ENCODE measurements at regions not wholly inside any gene's neighbourhood (a gene's known extent, or its start where the extent isn't known, plus 50 kb on each side); places are given as distances from the start of the nearest gene placed in this dataset.
"Not testable (repeated sequence)": the region's sequence is repeated elsewhere in the genome, so short reads cannot be mapped to it uniquely, and the experiment has no call there.

DNA sequence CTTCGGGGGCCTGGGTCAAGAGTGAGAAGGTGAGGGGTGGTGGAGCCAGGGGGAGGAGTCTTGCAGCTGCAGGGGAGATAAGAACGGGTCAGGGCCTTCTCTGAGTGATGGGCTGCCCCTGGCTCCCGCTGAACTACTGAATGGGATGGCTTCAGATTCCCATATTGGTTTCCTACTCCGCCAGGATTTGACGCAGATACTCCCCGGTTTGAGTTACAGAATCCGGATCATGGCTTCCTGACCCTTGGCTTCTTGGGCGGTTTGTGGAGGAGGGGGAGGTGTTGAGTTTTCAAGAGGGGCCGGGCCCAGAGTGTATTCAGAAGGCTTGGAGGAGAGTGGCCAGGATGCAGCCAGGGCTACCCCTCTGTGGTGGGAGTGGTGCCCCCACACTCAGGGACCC, 119.9 kb upstream of the ATP2B2 start:
- DNase-seq (ENCODE audit: low read depth in 2 of 2) = no peak

DNA sequence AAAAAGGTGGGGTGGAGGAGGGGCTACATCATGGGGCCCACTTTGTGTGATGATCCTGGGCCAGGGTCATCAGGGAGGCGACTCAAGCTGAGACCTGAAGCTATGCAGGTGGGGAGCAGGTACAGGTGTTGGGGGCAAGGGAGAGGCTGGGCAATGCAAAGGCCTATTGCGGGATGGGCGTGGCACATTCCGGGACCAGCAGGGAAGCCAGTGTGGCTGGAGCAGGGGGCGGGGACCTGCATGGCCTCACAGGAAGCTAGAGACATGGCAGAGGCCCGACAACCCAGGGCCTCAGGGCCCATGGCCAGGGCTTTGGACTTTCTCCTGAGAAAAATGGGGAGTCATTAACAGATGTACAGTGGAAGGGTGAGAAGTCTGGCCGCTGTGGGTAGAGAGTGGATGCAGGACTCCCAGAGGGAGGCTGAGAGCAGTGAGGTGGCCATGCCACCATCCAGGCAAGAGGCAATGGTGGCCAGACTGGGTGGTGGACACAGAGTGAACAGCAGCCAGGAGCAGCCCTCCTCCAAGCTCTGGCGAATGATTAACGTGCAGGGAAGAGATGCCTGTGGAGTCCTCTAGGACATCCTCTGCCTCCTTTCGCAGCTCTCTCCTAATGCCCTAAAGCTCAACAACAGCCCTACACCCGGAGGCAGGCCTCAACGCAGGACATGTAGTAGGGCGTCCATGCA, 122.6 kb upstream of the ATP2B2 start:
- DNase-seq (ENCODE audit: low read depth in 2 of 2) = no peak

DNA sequence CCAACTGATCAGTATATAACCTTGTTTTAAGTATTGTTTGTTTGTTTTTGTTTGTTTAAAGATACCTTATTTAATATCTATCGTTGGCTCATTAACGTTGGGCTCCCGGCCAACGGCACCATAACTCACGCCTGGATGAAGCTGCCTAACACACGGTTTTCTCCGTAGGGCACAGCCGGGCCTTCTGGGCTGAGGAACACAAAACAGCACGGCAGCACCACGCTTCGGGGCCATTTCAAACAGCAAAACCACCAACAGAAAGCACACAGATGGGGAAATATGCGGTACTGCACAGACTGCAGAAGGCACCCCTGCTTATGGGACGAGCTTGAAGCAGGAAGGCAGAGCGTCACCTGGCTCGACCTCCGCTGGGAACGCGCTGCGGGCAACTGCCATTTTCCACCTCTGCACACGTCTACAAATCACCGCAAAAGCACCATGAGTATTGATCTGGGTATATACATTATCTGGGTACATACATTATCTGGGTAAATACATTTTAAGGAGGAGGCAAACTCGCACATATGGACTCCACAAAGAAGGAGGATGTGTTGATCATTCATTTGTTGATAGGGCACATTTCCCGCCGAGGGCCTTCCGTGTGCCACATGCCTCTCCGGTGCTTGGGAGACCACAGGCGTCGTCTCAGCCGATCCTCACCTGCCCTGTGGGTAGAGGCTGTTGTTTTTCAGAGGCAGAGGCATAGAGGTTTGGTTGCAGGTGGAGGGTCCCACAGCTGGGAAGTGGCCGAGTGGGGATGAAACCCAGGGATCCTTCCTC, 123.7 kb upstream of the ATP2B2 start:
- DNase-seq (ENCODE audit: low read depth in 2 of 2) = no peak

DNA sequence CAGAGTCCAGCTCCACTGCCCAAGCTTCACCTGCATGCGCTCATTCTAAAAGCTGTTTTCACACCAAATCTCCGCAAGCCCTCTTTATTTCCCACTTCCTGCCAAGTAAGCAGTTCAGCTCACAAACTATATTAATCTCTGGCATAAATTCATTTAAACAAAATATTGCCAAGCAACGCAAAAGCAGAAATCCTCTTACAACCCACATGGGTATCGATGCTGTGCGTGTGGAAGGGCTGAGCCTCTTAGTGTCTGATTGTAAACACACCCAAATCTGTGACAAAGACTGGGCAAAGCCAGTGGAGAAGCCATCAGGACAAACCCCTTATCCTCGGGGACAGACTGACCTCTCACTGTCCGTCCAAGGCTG, 124.3 kb upstream of the ATP2B2 start:
- no peak for DNase-seq (ENCODE audit: low read depth in 2 of 2)

DNA sequence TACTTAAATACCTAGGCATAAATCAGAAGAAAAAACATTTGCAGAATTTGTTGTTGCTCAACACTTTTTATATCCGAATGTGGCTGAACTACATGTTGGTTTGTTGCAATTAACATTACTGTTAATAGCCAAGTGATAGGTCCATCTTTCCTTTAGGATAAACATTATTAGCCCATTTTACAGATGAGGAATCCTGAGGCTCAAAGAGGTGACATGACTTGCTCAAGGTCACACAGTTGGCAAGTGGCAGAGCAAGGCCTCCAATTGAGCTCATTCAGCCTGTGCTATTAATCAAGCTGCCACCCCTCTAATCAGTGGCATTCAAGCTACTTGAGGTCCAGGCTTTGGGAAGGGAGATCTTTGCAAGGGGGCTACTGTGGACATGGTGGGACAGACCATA, 125.8 kb upstream of the ATP2B2 start:
- no peak for DNase-seq (ENCODE audit: low read depth in 2 of 2)

DNA sequence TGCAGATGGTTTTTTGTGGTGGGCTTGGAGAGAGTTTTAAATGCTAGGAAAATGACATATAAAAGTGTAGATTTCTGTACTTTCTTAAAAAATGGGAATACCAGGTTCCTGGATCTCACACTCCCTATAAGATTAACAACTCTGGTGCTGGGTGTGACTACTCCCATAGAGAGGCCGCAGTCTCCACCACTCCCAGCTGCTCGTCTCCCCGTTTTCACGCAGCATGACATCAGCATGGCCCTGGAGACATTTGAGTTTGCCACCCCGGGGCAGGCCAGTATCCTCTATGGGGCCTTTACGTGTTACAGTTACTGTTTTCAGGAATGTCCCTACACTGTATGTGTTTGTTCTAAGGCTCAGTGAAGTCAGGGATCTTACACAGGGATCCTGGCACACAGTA, 126.7 kb upstream of the ATP2B2 start:
- no peak for DNase-seq (ENCODE audit: low read depth in 2 of 2)

DNA sequence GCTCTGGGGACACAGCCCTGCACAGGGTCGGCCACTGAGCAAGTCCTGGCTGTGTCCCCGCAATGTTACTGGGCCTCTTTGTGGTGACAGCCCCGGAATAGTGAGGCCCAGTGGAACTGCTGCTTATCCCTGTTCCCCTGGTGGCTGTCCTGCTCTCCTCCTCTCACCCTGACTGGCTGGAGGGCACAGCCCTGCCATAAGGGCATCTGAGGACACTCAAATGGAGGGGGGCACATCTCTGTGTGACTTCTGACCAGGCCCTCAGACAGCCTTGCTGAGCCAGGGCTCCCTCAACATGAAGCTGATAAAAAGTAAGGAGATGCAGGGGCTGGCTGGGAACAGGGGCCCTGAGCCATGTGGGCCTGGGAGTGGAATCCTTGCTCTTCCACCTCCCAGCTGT, 127.4 kb upstream of the ATP2B2 start:
- no peak for DNase-seq (ENCODE audit: low read depth in 2 of 2)

DNA sequence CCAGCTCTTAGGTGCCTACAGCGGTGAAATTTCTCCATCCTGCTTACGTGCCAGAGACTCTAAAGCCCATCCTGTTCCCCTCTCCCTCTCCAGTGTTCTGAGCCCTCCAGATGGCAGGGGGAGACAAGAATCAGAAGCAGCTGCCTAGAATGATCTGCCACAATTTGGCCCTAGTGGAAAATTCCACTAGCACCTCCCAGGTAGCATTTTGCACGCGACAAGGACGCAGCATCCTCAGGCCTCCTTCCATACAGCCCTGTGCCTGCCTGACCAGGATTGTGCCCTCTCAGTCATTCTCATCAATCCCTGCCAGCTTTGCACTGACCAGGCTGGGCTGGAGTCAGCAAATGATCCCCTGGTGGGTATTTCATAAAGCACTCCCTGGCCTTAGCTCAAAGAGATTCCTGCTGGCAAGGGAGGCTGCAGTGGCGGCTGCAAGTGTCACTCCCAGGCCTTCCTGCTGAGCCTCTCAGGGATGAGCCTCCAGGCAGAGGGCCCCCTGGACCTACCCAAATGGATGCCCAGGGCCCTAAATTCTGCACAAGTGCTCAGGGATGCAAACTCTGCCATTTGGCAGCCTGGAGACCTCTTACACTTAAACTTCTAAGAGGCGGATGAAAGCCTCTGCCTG, 130.2 kb upstream of the ATP2B2 start:
- DNase-seq (ENCODE audit: low read depth in 2 of 2) = no peak

DNA sequence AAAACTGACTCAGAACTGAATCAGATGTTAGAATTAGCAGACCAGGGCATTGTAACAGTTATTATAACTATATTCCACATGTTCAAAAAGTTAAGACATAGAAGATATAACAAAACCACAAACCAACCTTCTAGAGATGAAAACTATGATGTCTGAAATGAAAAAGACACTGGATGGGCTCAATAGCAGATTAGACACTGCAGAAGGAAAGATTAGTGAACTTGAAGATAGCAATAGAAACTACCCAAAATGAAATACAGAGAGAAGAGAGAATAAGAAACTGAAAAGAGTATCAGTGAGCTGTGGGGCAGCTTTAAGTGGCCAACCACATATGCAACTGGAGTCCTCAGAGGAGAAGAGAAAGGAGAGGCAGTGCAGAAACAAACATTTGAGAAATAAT, 132.0 kb upstream of the ATP2B2 start:
- DNase-seq (ENCODE audit: low read depth in 2 of 2) = no peak

DNA sequence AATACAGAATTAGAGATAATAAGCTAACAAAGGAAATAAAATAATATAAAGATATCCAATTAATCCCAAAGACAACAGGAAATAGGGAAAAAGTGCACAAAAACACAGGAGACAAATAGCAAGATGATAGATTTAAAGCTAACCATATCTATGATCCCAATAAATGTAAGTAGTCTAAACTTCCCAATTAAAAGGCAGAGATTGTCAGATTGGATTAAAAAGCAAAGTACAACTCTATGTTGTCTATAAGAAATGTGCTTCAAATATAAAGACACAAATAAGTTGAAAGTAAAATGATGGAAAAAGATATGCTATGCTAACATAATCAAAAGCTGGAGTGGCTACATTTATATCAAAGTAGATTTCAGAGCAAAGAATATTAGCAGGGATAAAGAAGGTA, 133.1 kb upstream of the ATP2B2 start:
- no peak for DNase-seq (ENCODE audit: low read depth in 2 of 2)

DNA sequence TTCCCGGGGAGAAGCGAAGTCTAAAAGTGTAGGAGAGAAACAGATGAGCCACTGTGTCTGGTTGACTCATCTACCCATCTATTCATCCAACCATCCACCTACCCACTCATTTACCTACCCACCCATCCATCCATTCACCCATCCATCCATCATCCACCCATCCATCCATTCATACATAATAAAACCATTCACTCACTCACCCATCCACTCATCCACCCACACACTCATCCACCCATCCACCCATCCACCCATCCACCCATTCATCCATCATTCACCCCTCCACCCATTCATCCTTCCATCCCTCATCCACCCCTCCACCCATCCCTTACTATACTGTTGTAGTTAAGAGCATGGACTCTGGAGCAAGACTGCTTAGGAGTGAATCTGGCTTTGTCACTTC, 136.4 kb upstream of the ATP2B2 start:
- no peak for DNase-seq (ENCODE audit: low read depth in 2 of 2)

DNA sequence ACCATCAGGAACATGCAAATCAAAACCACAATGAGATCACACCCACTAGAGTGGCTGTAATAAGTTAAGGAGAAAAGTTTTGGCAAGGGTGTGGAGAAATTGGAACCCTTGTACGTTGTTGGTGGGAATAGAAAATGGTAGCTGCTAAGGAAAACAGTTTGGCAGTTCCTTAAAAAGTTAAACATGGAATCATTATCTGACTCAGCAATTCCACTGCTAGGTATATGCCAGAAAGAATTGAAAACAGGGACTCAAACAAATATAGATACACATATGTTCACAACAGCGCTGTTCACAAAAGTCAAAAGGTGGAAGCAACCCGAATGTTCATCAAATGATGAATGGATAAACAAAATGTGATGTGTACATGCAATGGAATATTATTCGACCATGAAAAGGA, 138.8 kb upstream of the ATP2B2 start:
- DNase-seq (ENCODE audit: low read depth in 2 of 2) = no peak

DNA sequence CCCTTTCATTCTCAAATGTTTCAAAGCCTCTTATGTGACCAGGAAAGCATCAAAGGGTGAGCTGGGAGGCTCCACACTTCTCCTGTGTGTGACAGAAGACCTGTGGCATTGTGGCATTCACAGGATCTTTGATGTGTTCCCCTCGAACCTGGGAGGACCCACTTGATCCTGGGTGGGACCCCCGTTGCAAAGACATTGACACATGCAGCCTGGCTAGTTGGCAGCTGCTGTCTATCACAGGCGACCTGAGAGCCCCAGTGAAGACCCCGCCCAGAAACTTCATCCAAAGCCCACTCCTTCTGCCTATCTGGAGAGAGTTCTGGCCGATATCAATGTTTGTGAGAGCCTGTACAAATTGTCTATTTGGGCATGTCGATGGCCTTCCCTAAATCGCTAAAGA, 140.4 kb upstream of the ATP2B2 start:
- no peak for DNase-seq (ENCODE audit: low read depth in 2 of 2)

DNA sequence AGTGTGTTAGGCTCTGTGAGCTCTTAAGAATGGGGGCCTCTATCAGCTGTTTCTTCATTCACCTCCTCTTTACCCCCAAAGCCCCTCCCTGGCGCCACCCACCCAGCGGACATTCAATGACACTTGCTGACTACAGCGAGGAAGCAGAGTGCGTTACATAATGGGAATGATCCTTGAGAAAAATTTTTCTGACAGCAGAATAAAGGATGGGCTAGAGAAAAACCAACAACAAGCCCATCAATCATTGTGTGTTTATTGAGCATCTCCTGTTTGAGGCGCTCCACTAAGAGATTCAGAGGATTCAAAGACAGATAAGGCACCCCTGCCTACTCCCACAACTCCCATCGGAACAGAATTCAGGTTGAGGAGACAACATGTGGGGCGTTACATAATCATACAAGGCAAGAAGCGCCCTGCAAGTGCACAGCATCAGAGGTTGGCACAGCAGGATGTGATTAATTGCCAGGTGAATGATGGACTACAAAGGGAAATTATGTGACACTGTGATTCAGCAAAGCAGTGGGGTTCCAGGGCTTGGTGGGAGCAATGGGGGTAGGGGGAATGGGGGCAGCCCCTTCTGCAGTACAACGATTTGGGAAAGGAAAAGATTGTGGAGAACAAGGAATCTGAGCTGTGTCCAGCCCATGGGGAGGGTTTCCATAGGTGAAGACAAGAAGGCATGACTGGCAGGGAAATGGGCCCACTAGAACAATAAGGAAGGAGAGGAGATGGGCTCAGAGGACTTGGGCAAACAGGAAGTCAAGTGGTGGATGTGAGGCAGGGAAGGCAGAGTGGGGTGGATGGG, 141.3 kb upstream of the ATP2B2 start:
- no peak for DNase-seq (ENCODE audit: low read depth in 2 of 2)

DNA sequence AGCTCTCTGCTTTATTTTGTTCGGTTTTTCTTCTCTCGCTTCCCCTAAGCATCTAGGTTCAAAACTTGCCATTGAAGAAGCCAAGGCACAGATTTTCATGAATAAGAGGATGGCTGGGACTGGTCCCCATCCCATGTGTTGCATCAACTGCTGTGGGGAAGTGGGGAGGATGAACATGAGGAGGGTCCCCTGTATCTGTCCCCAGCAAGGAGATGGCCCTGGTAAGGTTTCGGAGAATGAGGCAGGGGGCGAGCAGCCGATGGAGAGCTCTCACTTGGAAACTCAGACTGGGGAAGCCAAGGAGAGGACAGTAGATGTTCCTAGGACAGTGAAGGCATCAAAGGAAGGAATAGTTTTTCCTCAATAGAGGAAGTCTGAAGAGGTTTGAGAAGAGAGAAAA, 142.0 kb upstream of the ATP2B2 start:
- no peak for DNase-seq (ENCODE audit: low read depth in 2 of 2)

DNA sequence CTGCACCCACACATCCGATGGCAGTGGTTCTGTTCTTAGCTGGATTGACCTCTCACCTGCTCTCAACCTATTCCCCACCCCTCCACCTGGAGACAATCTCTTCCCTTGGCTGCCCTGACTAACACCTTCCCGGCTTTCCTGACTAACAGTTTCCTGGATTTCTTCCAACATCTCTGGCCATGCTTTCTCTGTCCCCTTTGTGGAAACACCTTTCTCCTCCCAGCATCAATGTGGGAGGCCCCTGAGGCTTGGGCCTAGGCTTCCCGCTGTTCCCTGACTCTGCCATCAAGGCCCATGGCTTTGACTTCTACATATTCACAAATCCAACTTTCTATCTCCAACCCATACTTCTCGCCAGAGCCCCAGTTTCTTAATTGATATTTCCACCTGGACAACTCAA, 142.8 kb upstream of the ATP2B2 start:
- no peak for DNase-seq (ENCODE audit: low read depth in 2 of 2)

DNA sequence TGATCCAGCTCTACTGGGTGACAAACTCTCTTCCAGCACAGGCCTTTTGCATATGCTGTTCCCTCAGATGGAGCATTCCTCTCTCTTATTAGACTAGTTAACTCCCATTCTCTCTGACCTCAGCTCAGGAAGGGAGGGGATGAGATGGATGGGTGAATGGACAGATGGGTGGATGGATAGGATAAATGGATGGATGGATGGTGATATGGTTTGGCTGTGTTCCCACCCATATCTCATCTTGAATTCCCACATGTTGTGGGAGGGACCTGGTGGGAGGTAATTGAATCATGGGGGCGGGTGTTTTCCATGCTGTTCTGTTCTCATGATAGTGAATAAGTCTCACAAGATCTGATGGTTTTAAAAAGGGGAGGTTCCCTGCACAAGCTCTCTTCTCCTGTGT, 144.1 kb upstream of the ATP2B2 start:
- not testable (repeated sequence) for DNase-seq (ENCODE audit: low read depth in 2 of 2)

DNA sequence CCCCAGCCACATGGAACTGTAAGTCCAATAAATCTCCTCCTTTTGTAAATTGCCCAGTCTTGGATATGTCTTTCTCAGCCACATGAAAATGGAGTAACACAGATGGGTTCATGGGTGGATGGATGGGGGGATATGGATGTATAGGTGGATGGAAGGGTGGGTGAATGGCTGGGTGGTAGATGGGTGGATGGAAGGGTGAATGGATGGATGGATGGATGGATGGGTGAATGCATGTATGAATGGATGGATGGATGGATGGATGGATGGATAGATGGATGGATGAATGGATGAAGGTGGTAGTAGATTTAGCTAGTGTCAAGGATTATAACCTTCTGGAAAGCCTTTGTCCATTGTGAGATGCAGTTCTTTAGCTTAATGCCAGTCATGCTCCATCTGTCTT, 146.1 kb upstream of the ATP2B2 start:
- DNase-seq (ENCODE audit: low read depth in 2 of 2) = no peak

DNA sequence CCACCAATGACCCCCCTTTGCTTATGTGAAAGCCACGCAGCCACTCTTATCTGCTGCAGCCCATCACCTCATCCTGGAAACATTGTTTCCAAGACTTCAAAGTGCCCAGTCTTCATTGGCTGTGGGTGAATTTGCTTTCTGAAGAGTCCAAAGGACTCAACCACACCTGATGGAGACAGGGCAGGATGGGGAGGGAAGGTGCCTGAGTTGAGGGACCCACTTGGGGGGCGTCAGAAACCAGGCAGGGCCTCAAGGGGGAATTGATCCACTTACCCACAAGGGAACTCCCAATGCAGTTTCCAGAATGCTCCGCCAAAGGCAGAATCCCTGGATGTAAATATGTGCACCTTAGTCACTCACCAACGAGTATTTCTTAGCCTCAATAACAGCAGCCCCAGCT, 147.9 kb upstream of the ATP2B2 start:
- no peak for DNase-seq (ENCODE audit: low read depth in 2 of 2)

DNA sequence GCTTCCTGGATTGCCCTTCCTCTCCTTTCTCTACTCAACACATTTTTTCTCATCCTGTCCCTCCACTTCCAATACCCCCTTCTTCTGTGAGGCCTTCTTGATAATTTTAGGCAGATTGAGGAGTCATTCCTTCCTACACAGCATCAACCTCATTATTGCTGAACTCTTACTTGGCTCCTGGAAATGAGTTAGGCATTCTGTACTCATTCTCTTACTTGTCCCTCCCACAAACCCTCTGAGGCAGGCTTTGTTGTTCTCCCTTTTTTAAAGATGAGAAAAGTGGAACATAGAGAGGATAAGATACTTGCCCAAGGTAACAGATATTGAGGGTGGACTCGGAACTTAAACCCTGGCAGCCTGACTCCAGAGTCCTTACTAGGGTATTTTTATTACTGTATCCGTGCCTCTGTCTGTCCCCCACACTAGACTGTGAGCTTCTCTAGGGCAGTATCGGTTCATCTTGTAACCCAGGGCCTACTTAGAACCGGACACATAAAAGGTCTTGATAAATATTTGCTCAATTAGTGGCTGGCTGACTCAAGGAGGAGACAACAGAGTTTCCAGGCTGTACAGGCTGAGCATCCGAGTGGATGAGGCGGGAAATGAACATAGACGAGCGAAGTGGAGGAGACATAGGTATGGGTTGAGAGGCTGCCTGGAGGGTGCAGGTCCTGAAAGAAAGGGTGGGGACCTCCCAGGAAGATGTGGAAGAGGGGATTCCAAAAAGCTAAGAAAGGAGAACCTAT, 148.7 kb upstream of the ATP2B2 start:
- DNase-seq (ENCODE audit: low read depth in 2 of 2) = no peak

DNA sequence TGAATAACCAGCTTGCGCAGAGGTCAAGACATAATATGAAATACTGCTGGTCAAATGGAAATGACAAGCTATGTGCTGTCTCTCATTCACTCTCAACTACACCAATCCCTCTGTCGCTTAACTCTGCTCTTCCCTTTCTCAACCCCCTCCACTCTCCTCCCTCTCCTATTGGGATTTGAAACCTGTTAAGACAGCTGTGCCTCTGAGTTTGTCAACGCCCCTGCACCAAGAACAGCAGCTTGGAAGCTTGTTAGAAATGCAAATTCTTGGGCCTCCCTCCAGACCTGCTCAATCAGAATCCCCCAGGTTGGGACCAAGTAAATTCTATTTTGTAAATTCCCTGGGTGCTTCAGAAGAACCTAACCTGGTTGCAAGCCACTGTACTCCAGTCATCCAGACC, 149.7 kb upstream of the ATP2B2 start:
- DNase-seq (ENCODE audit: low read depth in 2 of 2) = no peak

DNA sequence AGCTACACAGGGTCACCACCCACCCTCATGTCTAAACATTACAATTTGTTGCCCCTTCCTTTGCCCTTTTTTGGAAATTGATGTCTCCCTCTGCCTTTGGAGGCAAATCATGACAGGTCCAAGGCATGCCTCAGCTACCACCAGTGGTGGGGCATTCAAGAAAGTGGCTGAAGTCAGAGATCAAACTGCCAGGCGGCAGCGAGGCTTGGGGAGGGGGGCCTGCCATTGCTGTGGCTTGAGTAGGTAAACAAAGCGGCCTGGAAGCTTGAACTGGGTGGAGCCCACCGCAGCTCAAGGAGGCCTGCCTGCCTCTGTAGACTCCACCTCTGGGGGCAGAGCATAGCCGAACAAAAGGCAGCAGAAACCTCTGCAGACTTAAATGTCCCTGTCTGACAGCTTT, 152.0 kb upstream of the ATP2B2 start:
- not testable (repeated sequence) for DNase-seq (ENCODE audit: low read depth in 2 of 2)
